ENCODE measurements at regions not wholly inside any gene's neighbourhood (a gene's known extent, or its start where the extent isn't known, plus 50 kb on each side); places are given as distances from the start of the nearest gene placed in this dataset.
A peak's percentile ranks its signal among the peaks of the same experiment; 100 is the strongest.

- peaks cover 54 to 56% of the 10 kb centered on the region in 2 experiments for H3K4me1 Mint-ChIP-seq
Observed at GRCh38 chr10:29691564-29692072, 56.8 kb upstream of the SVIL start.

More at GRCh38 chr10:29691564-29692072, 56.8 kb upstream of the SVIL start:
- Histone ChIP-seq H3K79me2 (ENCODE audit: insufficient read depth, low read length) (no peaks in the 10 kb centered on the region), H4K8ac (replicated peaks; ENCODE audit: insufficient read length, low read depth, low read length) (no peak overlapping the region), H3K23me2 (ENCODE audit: insufficient read length, low read depth, low read length, poor library complexity, severe bottlenecking) (no peaks in the 10 kb centered on the region), H2BK15ac (ENCODE audit: low read depth, low read length) (no peak overlapping the region), H3K9me3 (ENCODE audit: control insufficient read depth, low read depth, low read length) (no peaks in the 10 kb centered on the region), H3K27ac (ENCODE audit: insufficient read length, low read depth, low read length) (peak overlapping the region; percentile 88), H4K20me1 (ENCODE audit: control insufficient read depth, insufficient read depth, insufficient read length) (no peaks in the 10 kb centered on the region), H2AK5ac (ENCODE audit: insufficient read length, low read length) (no peak overlapping the region), H2BK12ac (ENCODE audit: insufficient read length, low read depth, low read length) (peak overlapping the region; percentile 35), H3K27me3 (ENCODE audit: insufficient read depth, low read length) (no peaks in the 10 kb centered on the region), H3K4me2 (ENCODE audit: insufficient read depth, insufficient read length, low read length) (peak overlapping the region; percentile 56), H2BK20ac (ENCODE audit: low read depth, low read length, poor library complexity, severe bottlenecking) (no peak overlapping the region), H2BK5ac (ENCODE audit: insufficient read length, low read length) (no peak overlapping the region), H2BK120ac (ENCODE audit: low read depth, low read length, poor library complexity, severe bottlenecking) (no peak overlapping the region), H3K18ac (ENCODE audit: insufficient read length, low read depth, low read length) (peak overlapping the region; percentile 7), H3K79me1 (ENCODE audit: insufficient read depth, low read depth, low read length, poor library complexity, severe bottlenecking) (no peaks in the 10 kb centered on the region), H3T11ph (ENCODE audit: low read length) (no peak overlapping the region), H2AFZ (ENCODE audit: low read length) (no peak overlapping the region), H4K91ac (ENCODE audit: insufficient read length, low read depth, low read length) (no peak overlapping the region), H3K9ac (ENCODE audit: extremely low read depth, insufficient read length, low read length) (no peak overlapping the region), H3K23ac (ENCODE audit: insufficient read length, low read depth, low read length) (no peak overlapping the region), H3K56ac (ENCODE audit: insufficient read length, low read depth, low read length) (no peak overlapping the region), H4K5ac (ENCODE audit: insufficient read length, low read depth, low read length) (no peak overlapping the region), H3K4me1 (ENCODE audit: insufficient read depth, low read length) (peaks cover 15% of the 10 kb centered on the region), H3K14ac (ENCODE audit: insufficient read depth, low read length) (no peak overlapping the region; the same call in 1 of the 2 replicates), H3K4ac (ENCODE audit: low read depth, low read length) (no peak overlapping the region)
- no peak for TF ChIP-seq CTCF (conservative IDR thresholded peaks at IDR 0.05)
- no CpG with 5 or more reads among the region's 5 CpGs for WGBS (ENCODE audit: extremely low coverage, insufficient read length, low lambda C conversion rate)
- H3K4me3 Mint-ChIP-seq = no peak overlapping the region
- peaks cover 4 to 5% (median 4%) of the 10 kb centered on the region in 3 experiments; a peak in 5 of 7 replicates for H3K36me3 Mint-ChIP-seq (ENCODE audit: insufficient read depth in 1 of 3, low read depth in 3 of 3)
- peaks cover 0 to 4% of the 10 kb centered on the region in 2 experiments; a peak in 2 of 5 replicates for H3K9me3 Mint-ChIP-seq
- H3K27ac Mint-ChIP-seq = peak overlapping the region; percentile 50 to 86 (median 75)
- H3K27me3 Mint-ChIP-seq (ENCODE audit: low read depth) = no peaks in the 10 kb centered on the region
- DNase-seq = no peak
